Ishikawa (cell line): ENCODE measurements at regions not wholly inside any gene's neighbourhood (a gene's known extent, or its start where the extent isn't known, plus 50 kb on each side); places are given as distances from the start of the nearest gene placed in this dataset.

Experiments
- CREB1 ChIP-seq: IDR thresholded peaks from 2 replicates; pipeline ENCODE4 v1.6.1; 2012; ENCODE audit warnings: low read depth
- EGR1 ChIP-seq: IDR thresholded peaks from 2 replicates; pipeline ENCODE4 v1.6.1; 2012
- EP300 ChIP-seq: IDR thresholded peaks from 2 replicates; pipeline ENCODE4 v1.6.1; 2012; ENCODE audit warnings: borderline replicate concordance
- FOXM1 ChIP-seq: IDR thresholded peaks from 2 replicates; pipeline ENCODE4 v1.6.1; 2012; ENCODE audit warnings: low read depth, borderline replicate concordance
- NFIC ChIP-seq: IDR thresholded peaks from 2 replicates; pipeline ENCODE4 v1.6.1; 2012
- RAD21 ChIP-seq: IDR thresholded peaks from 2 replicates; pipeline ENCODE4 v1.6.1; 2012; ENCODE audit warnings: low read depth
- TAF1 ChIP-seq: IDR thresholded peaks from 2 replicates; pipeline ENCODE4 v1.6.1; 2012; ENCODE audit warnings: low read depth, mild to moderate bottlenecking
- TEAD4 ChIP-seq: IDR thresholded peaks from 2 replicates; pipeline ENCODE4 v1.6.1; 2012
- TF ChIP-seq, protein P1 (sequence below): IDR thresholded peaks from 2 replicates; pipeline ENCODE4 v1.6.1; 2012; ENCODE audit warnings: low read depth, mild to moderate bottlenecking
- TF ChIP-seq, protein P2 (sequence below): IDR thresholded peaks from 2 replicates; pipeline ENCODE4 v1.6.1; 2012

DNA sequence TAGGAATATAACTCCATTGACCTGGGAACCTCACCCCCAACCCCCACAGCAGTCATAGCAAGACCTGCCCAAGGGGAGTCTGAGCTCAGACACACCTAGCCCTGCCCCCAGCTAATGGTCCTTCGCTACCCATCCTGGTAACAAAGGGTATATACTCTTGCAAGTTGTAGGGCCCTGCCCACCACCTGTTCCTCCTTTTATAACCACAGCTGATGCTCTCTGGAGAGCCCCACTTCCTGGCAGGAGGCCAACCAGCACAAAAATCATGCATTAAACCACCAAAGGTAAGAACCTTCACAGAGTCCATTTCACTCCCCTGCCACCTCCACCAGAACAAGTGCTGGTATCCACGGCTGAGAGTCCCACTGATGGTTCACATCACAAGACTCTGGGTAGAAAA, 1195.3 kb upstream of the SEMA6A start:
- TF ChIP-seq CREB1 (no peak), EGR1 (no peak), TEAD4 (no peak), RAD21 (no peak), EP300 (no peak), FOXM1 (no peak), NFIC (no peak), TAF1 (no peak)
- TF ChIP-seq, protein P1, sequence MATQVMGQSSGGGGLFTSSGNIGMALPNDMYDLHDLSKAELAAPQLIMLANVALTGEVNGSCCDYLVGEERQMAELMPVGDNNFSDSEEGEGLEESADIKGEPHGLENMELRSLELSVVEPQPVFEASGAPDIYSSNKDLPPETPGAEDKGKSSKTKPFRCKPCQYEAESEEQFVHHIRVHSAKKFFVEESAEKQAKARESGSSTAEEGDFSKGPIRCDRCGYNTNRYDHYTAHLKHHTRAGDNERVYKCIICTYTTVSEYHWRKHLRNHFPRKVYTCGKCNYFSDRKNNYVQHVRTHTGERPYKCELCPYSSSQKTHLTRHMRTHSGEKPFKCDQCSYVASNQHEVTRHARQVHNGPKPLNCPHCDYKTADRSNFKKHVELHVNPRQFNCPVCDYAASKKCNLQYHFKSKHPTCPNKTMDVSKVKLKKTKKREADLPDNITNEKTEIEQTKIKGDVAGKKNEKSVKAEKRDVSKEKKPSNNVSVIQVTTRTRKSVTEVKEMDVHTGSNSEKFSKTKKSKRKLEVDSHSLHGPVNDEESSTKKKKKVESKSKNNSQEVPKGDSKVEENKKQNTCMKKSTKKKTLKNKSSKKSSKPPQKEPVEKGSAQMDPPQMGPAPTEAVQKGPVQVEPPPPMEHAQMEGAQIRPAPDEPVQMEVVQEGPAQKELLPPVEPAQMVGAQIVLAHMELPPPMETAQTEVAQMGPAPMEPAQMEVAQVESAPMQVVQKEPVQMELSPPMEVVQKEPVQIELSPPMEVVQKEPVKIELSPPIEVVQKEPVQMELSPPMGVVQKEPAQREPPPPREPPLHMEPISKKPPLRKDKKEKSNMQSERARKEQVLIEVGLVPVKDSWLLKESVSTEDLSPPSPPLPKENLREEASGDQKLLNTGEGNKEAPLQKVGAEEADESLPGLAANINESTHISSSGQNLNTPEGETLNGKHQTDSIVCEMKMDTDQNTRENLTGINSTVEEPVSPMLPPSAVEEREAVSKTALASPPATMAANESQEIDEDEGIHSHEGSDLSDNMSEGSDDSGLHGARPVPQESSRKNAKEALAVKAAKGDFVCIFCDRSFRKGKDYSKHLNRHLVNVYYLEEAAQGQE, result no peak
- TF ChIP-seq, protein P2, sequence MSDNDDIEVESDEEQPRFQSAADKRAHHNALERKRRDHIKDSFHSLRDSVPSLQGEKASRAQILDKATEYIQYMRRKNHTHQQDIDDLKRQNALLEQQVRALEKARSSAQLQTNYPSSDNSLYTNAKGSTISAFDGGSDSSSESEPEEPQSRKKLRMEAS, result no peak
